ENCODE measurements at regions not wholly inside any gene's neighbourhood (a gene's known extent, or its start where the extent isn't known, plus 50 kb on each side); places are given as distances from the start of the nearest gene placed in this dataset.

GRCh38 chr16:86389566-86390328 is 120.6 kb upstream of the FOXF1 start:
- no peaks in the 10 kb centered on the region for H3K9me3 Mint-ChIP-seq

GRCh38 chr16:86390335-86390734 is 120.0 kb upstream of the FOXF1 start:
- H3K4me1 Mint-ChIP-seq = no peaks in the 10 kb centered on the region
- no peak for ATAC-seq (replicated peaks)

More at GRCh38 chr16:86389566-86390328, 120.6 kb upstream of the FOXF1 start:
- Mint-ChIP-seq H3K36me3 (ENCODE audit: low read depth) (no peaks in the 10 kb centered on the region), H3K4me3 (no peak overlapping the region), H3K27me3 (peaks cover 12% of the 10 kb centered on the region), H3K4me1 (no peaks in the 10 kb centered on the region), H3K27ac (no peak overlapping the region)
- no peak for ATAC-seq (replicated peaks)

GRCh38 chr16:86391486-86391885 is 118.8 kb upstream of the FOXF1 start:
- no peaks in the 10 kb centered on the region for H3K4me1 Mint-ChIP-seq
- ATAC-seq (replicated peaks) = no peak
- no peaks in the 10 kb centered on the region for H3K36me3 Mint-ChIP-seq (ENCODE audit: low read depth)
- peaks cover 8% of the 10 kb centered on the region for H3K27me3 Mint-ChIP-seq
- no peak overlapping the region for H3K27ac Mint-ChIP-seq
- H3K9me3 Mint-ChIP-seq = no peaks in the 10 kb centered on the region
- no peak overlapping the region for H3K4me3 Mint-ChIP-seq

More at GRCh38 chr16:86390335-86390734, 120.0 kb upstream of the FOXF1 start:
- Mint-ChIP-seq H3K9me3 (no peaks in the 10 kb centered on the region), H3K27ac (no peak overlapping the region), H3K27me3 (peaks cover 12% of the 10 kb centered on the region), H3K4me3 (no peak overlapping the region), H3K36me3 (ENCODE audit: low read depth) (no peaks in the 10 kb centered on the region)

GRCh38 chr16:86391984-86392383 is 118.3 kb upstream of the FOXF1 start:
- Mint-ChIP-seq H3K36me3 (ENCODE audit: low read depth) (no peaks in the 10 kb centered on the region), H3K27ac (no peak overlapping the region), H3K4me1 (no peaks in the 10 kb centered on the region), H3K4me3 (no peak overlapping the region), H3K9me3 (no peaks in the 10 kb centered on the region), H3K27me3 (peaks cover 8% of the 10 kb centered on the region)
- no peak for ATAC-seq (replicated peaks)

DNA sequence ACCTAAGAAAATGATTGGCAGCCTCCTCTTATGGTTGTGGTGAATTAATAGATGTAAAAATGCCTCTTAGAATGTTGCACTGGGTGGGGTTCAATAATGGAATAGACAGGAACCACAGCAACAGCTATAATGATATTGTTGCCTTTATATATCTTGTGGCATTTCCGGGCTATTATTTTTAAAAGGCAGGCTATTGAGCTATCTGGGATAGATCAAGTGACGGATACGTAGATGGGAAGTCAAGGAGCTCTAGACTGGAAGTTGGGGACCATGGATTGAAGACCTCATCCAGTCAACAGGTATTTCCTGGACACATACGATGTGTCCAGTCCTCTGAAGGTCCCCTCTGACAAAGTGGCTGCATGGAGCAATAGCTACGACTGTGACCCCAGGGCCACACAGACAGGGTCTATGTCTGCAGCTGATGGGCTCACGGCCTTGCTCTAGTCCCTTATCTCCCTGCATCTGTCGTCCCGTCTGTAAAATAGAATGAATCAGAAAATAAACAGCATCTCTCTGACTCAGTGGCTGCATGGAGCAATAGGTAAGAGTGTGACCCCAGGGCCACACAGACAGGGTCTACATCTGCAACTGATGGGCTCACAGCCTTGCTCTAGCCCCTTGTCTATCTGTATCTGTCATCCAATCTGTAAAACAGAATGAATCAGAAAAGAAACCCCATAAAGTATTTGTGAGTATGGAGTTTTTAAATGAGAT is 117.7 kb upstream of the FOXF1 start:
- no peaks in the 10 kb centered on the region for H3K36me3 Mint-ChIP-seq (ENCODE audit: low read depth)
- H3K27ac Mint-ChIP-seq = no peak overlapping the region
- H3K4me3 Mint-ChIP-seq = no peak overlapping the region
- H3K9me3 Mint-ChIP-seq = no peaks in the 10 kb centered on the region
- H3K4me1 Mint-ChIP-seq = no peaks in the 10 kb centered on the region
- H3K27me3 Mint-ChIP-seq = peaks cover 8% of the 10 kb centered on the region
- ATAC-seq (replicated peaks) = no peak

DNA sequence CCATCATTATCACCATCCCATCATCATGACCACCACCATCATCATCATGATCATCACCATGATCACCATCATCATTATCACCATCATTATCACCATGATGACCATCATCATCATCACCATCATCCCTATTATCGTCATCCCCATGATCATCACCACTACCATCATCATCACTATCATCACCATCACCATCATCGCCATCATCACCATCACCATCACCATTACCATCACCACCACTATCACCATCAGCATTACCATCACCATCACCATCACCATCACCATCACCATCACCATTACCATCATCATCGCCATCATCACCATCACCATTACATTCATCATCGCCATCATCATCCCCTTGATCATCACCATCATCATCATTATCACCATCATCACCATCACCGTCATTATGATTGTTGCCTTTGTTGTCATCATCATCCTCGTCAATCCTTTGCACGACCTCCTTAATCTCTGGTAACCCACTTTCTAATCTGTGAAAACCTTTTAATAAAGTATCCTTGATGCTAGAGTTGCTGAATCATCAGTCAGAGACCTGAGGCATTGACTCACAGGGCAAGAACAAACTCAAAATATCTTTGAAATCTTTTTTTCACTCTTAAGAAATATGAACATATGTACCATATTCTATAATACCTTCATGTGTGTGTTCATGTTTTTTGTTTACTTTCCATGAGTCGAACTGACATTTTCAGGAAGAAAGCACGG is 116.3 kb upstream of the FOXF1 start:
- no peak overlapping the region for H3K27ac Mint-ChIP-seq
- H3K4me3 Mint-ChIP-seq = no peak overlapping the region
- no peaks in the 10 kb centered on the region for H3K9me3 Mint-ChIP-seq
- no peak for ATAC-seq (replicated peaks)
- no peaks in the 10 kb centered on the region for H3K36me3 Mint-ChIP-seq (ENCODE audit: low read depth)
- H3K4me1 Mint-ChIP-seq = no peaks in the 10 kb centered on the region
- H3K27me3 Mint-ChIP-seq = no peaks in the 10 kb centered on the region

GRCh38 chr16:86395477-86395876 is 114.8 kb upstream of the FOXF1 start:
- Mint-ChIP-seq H3K4me1 (no peaks in the 10 kb centered on the region), H3K27ac (no peak overlapping the region), H3K9me3 (no peaks in the 10 kb centered on the region), H3K27me3 (no peaks in the 10 kb centered on the region), H3K36me3 (ENCODE audit: low read depth) (no peaks in the 10 kb centered on the region), H3K4me3 (no peak overlapping the region)
- no peak for ATAC-seq (replicated peaks)

DNA sequence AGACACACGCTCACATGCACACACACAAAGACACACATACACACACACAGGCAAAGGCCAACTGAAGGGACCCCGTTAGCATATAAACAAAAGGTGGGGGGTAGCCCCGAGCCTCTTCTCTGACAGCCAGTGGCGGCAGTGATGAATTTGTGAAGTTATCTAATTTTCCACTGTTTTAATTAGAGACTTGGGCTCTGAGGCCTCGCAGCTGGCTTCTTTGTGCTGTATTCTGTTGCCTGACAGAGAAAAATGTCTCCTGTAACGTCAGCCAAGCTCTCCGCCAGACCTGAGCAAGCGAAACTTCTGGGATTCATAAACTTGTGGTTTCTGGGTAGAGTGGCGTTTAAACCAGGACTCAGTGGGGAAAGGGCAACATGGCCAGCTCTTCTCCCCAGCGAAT is 113.9 kb upstream of the FOXF1 start:
- H3K27me3 Mint-ChIP-seq = peaks cover under 1% of the 10 kb centered on the region
- no peak for ATAC-seq (replicated peaks)
- H3K9me3 Mint-ChIP-seq = no peaks in the 10 kb centered on the region

DNA sequence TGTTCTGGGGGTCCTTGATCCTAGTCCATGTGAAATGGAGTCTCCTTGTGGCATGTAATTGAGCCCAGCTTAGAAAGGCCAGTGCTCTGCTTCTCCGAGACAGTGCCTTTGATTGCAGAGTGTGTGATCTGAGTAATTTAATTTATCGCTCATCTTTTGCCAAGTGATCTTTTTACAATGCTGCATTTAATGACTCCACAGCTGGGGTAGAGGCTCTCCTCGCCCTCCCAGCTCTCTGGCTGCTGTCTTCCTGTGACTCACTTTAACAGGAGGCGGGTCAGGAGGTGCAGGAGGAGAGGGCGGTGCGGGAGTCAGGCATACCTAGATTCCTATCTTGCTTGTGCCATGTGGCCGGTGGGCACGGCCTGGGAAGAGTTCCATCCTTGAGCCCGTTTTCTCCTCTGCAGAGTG is 113.4 kb upstream of the FOXF1 start:
- no peaks in the 10 kb centered on the region for H3K36me3 Mint-ChIP-seq (ENCODE audit: low read depth)
- peaks cover 5% of the 10 kb centered on the region for H3K27me3 Mint-ChIP-seq
- H3K9me3 Mint-ChIP-seq = no peaks in the 10 kb centered on the region
- H3K4me3 Mint-ChIP-seq = no peak overlapping the region
- H3K4me1 Mint-ChIP-seq = no peaks in the 10 kb centered on the region
- no peak for ATAC-seq (replicated peaks)
- H3K27ac Mint-ChIP-seq = no peak overlapping the region

More for the DNA sequence above, 113.9 kb upstream of the FOXF1 start:
- no peaks in the 10 kb centered on the region for H3K36me3 Mint-ChIP-seq (ENCODE audit: low read depth)
- no peaks in the 10 kb centered on the region for H3K4me1 Mint-ChIP-seq
- no peak overlapping the region for H3K27ac Mint-ChIP-seq
- H3K4me3 Mint-ChIP-seq = no peak overlapping the region

DNA sequence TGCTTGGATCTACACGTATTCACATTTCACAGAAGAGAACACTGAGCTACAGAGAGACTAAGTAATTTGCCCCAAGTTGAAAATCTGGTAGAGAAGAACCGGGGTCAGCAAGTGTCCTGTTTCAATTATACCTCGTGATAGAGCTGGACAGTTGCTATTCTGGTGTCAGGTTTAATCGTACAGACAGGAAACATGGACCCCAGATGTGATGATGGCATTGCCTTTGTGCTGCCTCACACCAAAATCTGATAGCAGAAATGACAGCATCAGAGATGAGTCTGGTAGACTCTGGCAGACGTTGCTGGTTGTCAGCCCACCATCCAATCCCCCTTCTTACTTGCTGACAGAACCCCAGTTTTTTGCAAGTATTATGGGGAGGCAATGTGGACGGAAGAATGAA is 112.1 kb upstream of the FOXF1 start:
- no peak overlapping the region for H3K27ac Mint-ChIP-seq
- H3K4me1 Mint-ChIP-seq = no peaks in the 10 kb centered on the region

DNA sequence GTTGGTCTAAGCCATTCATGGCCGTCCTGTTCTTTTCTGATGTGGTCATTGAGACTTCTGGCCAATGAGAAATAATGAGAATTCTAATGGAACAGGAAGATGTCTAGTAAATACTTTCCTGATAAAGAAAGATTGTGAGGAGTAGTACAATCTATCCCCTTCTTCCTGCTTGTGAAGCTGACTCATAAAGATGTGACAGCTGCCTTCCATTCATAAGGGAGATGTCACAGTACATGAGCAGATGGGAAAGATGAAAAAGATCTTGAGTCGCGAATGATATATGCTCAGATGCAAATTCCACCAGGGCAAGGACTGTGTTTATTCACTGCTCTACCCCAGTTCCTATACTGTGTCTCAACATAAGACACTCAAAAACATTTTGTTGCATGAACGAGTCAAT is 111.7 kb upstream of the FOXF1 start:
- Mint-ChIP-seq H3K4me3 (no peak overlapping the region), H3K9me3 (no peaks in the 10 kb centered on the region), H3K27me3 (peaks cover 7% of the 10 kb centered on the region), H3K36me3 (ENCODE audit: low read depth) (no peaks in the 10 kb centered on the region), H3K4me1 (no peaks in the 10 kb centered on the region), H3K27ac (no peak overlapping the region)
- ATAC-seq (replicated peaks) = no peak

More for the DNA sequence above, 112.1 kb upstream of the FOXF1 start:
- Mint-ChIP-seq H3K36me3 (ENCODE audit: low read depth) (no peaks in the 10 kb centered on the region), H3K27me3 (peaks cover 6% of the 10 kb centered on the region), H3K9me3 (no peaks in the 10 kb centered on the region), H3K4me3 (no peak overlapping the region)
- no peak for ATAC-seq (replicated peaks)

GRCh38 chr16:86401126-86401525 is 109.2 kb upstream of the FOXF1 start:
- Mint-ChIP-seq H3K27me3 (peaks cover 14% of the 10 kb centered on the region), H3K4me1 (no peaks in the 10 kb centered on the region), H3K9me3 (no peaks in the 10 kb centered on the region), H3K4me3 (no peak overlapping the region), H3K36me3 (ENCODE audit: low read depth) (no peaks in the 10 kb centered on the region), H3K27ac (no peak overlapping the region)
- ATAC-seq (replicated peaks) = no peak

DNA sequence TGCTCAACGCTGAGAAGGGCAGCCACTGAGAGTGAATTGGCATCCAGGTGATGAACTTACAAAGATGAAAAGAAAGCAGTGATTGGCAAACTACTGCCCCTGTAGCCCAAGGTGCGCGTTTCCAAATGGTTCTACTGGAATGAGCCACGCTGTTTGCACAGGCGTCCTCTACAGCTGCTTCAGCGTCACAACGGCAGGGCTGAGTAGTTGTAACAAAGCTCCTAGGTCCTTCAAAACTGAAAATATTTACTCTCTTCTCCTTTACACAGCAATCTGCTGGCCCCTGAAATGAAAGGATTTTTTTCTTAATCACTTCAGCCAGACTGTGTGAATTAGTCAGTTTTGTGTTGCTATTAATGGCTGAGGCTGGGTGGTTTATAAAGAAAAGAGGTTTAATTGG is 107.2 kb upstream of the FOXF1 start:
- no peak overlapping the region for H3K4me3 Mint-ChIP-seq
- no peaks in the 10 kb centered on the region for H3K4me1 Mint-ChIP-seq
- no peaks in the 10 kb centered on the region for H3K36me3 Mint-ChIP-seq (ENCODE audit: low read depth)

DNA sequence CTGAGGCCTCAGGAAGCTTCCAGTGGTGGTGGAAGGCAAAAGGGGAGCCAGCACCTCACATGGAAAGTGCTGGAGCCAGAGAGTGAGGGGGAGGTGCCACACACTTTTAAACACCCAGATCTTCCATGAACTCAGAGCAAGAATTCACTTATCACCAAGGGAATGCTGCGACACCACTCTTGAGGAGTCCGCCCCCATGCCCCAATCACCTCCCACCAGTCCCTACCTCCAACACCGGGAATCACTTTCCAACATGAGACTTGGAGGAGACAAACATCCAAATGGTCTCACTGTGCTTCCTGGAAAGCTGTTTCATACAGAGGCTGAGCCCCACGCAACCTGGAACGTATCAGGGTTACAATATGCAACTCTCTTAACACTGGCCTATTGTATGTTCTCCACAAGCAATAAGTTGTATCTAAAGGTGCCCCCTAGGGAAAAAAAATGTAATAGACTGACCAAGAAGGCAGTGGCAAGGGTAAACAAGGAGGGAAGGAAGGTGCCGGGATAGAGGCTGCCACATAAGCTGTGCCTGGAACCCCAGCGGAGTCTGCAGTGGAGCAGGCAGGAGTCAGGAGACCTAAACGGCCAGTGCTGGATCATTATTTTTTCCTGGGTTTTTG is 106.7 kb upstream of the FOXF1 start:
- peaks cover 17% of the 10 kb centered on the region for H3K27me3 Mint-ChIP-seq
- no peak overlapping the region for H3K27ac Mint-ChIP-seq
- H3K4me1 Mint-ChIP-seq = no peaks in the 10 kb centered on the region
- no peak overlapping the region for H3K4me3 Mint-ChIP-seq
- no peaks in the 10 kb centered on the region for H3K36me3 Mint-ChIP-seq (ENCODE audit: low read depth)
- no peak for ATAC-seq (replicated peaks)
- no peaks in the 10 kb centered on the region for H3K9me3 Mint-ChIP-seq

More for the DNA sequence above, 107.2 kb upstream of the FOXF1 start:
- H3K27ac Mint-ChIP-seq = no peak overlapping the region
- H3K27me3 Mint-ChIP-seq = peaks cover 17% of the 10 kb centered on the region
- ATAC-seq (replicated peaks) = no peak
- H3K9me3 Mint-ChIP-seq = no peaks in the 10 kb centered on the region

Measured in activated T-helper 17 cell treated with anti-CD3 and anti-CD28 coated beads, Interleukin-2, amount 50 U/mL, for 72 hours (primary cell).